Peyer's patch (tissue), 4 donors: ENCODE measurements at regions not wholly inside any gene's neighbourhood (a gene's known extent, or its start where the extent isn't known, plus 50 kb on each side); places are given as distances from the start of the nearest gene placed in this dataset.

Experiments used
- CTCF ChIP-seq, 6 experiments: fragments of 450-650 bp in 4 of 6; fragments of 200-600 bp in 2 of 6; sonication (generic) in 1 of 6; IDR thresholded peaks; one replicate each; pipeline ENCODE4 v1.5.1; 2017 to 2019; ENCODE audit warnings: antibody characterized with exemption in 6 of 6, mild to moderate bottlenecking in 3 of 6, moderate library complexity in 1 of 6
- POLR2A ChIP-seq, 2 donors: fragments of 450-650 bp; IDR thresholded peaks; one replicate each; pipeline ENCODE4 v1.5.1; 2017; ENCODE audit warnings: antibody characterized with exemption in 2 of 2, mild to moderate bottlenecking in 2 of 2, moderate library complexity in 2 of 2

DNA sequence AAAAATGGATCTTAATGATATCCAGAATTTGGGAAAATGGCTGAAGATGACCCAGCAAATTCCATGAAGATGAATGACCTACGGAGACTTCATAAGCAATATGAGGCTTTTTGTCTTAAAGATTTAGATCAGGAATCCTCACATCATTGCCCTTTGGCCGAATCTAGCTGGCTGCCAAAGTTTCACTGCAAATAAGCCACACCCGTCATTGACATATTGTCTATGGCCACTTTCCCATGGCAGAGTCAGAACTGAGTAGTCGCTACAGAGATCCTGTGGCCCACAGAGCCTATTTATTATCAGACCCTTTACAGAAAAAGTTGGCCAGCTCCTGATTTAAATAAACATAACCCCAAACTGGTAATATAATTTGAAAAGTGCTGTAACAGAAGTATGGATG lies 307.4 kb upstream of the RARB start:
- no peak for TF ChIP-seq CTCF (IDR thresholded peaks at IDR 0.05)
- TF ChIP-seq POLR2A (IDR thresholded peaks at IDR 0.05) = no peak
